ENCODE measurements at regions not wholly inside any gene's neighbourhood (a gene's known extent, or its start where the extent isn't known, plus 50 kb on each side); places are given as distances from the start of the nearest gene placed in this dataset.

- TF ChIP-seq EZH2 (IDR thresholded peaks at IDR 0.05; ENCODE audit: borderline replicate concordance, low read length) = no peak
- TF ChIP-seq, protein P1, sequence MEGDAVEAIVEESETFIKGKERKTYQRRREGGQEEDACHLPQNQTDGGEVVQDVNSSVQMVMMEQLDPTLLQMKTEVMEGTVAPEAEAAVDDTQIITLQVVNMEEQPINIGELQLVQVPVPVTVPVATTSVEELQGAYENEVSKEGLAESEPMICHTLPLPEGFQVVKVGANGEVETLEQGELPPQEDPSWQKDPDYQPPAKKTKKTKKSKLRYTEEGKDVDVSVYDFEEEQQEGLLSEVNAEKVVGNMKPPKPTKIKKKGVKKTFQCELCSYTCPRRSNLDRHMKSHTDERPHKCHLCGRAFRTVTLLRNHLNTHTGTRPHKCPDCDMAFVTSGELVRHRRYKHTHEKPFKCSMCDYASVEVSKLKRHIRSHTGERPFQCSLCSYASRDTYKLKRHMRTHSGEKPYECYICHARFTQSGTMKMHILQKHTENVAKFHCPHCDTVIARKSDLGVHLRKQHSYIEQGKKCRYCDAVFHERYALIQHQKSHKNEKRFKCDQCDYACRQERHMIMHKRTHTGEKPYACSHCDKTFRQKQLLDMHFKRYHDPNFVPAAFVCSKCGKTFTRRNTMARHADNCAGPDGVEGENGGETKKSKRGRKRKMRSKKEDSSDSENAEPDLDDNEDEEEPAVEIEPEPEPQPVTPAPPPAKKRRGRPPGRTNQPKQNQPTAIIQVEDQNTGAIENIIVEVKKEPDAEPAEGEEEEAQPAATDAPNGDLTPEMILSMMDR (conservative IDR thresholded peaks at IDR 0.05 in 1 of 2, IDR thresholded peaks at IDR 0.05 in 1 of 2; ENCODE audit: extremely low read depth in 1 of 2, insufficient read depth in 1 of 2, low read depth in 1 of 2, low read length in 2 of 2) = no peak
Measured at GRCh38 chr11:115787302-115787701, 283.1 kb upstream of the CADM1 start.

Measured in mammary epithelial cell (primary cell).